OCI-LY7 (cell line): ENCODE measurements at regions not wholly inside any gene's neighbourhood (a gene's known extent, or its start where the extent isn't known, plus 50 kb on each side); places are given as distances from the start of the nearest gene placed in this dataset.

Experiments used
- BruUV-seq: library from RNA; stranded (reverse); fragments of 400-500 nt; replicated peaks from 2 replicates; lab custom pipeline; 2021; lab: Mats Ljungman, UMichigan
- CTCF ChIA-PET: fragments of 300-600 bp; sonication (Branson Sonifier 250); formaldehyde crosslinking; loops from one replicate; lab custom pipeline; 2022; ENCODE audit warnings: antibody characterized with exemption; ENCODE audit not compliant: unreplicated experiment; lab: Charles Lee
- POLR2A ChIA-PET: fragments of 300-600 bp; sonication (Branson Sonifier 250); formaldehyde crosslinking; loops from one replicate; lab custom pipeline; 2022; ENCODE audit warnings: antibody characterized with exemption; lab: Charles Lee
- DNase-seq: peaks from one replicate; pipeline ENCODE4 v3.0.0-alpha.2; 2015; ENCODE audit warnings: low spot score
- H2AFZ ChIP-seq: fragments of 200-600 bp; sonication (generic), shearing (Covaris generic); 2 replicates; pipeline ENCODE4 v1.6.1; 2014; ENCODE audit warnings: mild to moderate bottlenecking, antibody characterized with exemption, low read length, moderate library complexity
- H3K27ac ChIP-seq: fragments of 200-600 bp; sonication (generic); 2 replicates; pipeline ENCODE4 v1.5.1; 2014; ENCODE audit warnings: mixed run types, low read depth, mild to moderate bottlenecking, moderate library complexity, low read length, inconsistent platforms; ENCODE audit not compliant: poor library complexity, severe bottlenecking
- H3K36me3 ChIP-seq: fragments of 200-600 bp; sonication (generic); 2 replicates; pipeline ENCODE4 v1.6.1; 2014; ENCODE audit warnings: mild to moderate bottlenecking, antibody characterized with exemption, low read length, moderate library complexity, mixed read lengths; ENCODE audit not compliant: insufficient read depth
- H3K4me1 ChIP-seq: fragments of 200-600 bp; sonication (generic); 2 replicates; pipeline ENCODE4 v1.5.1; 2014; ENCODE audit warnings: mild to moderate bottlenecking, low read length; ENCODE audit not compliant: insufficient read depth, poor library complexity, severe bottlenecking
- H3K4me2 ChIP-seq: fragments of 200-600 bp; sonication (generic); 2 replicates; pipeline ENCODE4 v1.6.1; 2014; ENCODE audit warnings: mild to moderate bottlenecking, low read length
- H3K4me3 ChIP-seq: fragments of 200-600 bp; sonication (generic); 2 replicates; pipeline ENCODE4 v1.5.1; 2014; ENCODE audit warnings: mild to moderate bottlenecking, low read depth, low read length; ENCODE audit not compliant: poor library complexity, severe bottlenecking
- H3K79me2 ChIP-seq: fragments of 200-600 bp; sonication (generic); 2 replicates; pipeline ENCODE4 v1.6.1; 2016; ENCODE audit warnings: low read depth, mild to moderate bottlenecking, low read length, moderate library complexity, mixed read lengths; ENCODE audit not compliant: insufficient read depth
- H3K9me2 ChIP-seq: fragments of 200-600 bp; sonication (generic); 2 replicates; pipeline ENCODE4 v1.6.1; 2016; ENCODE audit warnings: mild to moderate bottlenecking, low read length, mixed read lengths; ENCODE audit not compliant: insufficient read depth
- H3K9me3 ChIP-seq: fragments of 200-600 bp; sonication (generic); 2 replicates; pipeline ENCODE4 v1.6.1; 2014; ENCODE audit warnings: mild to moderate bottlenecking, mixed run types, low read length, mixed read lengths
- H4K20me1 ChIP-seq: fragments of 200-600 bp; sonication (generic); 2 replicates; pipeline ENCODE4 v1.6.1; 2014; ENCODE audit warnings: mild to moderate bottlenecking, antibody characterized with exemption, low read length, moderate library complexity, mixed read lengths; ENCODE audit not compliant: insufficient read depth
- EZH2phosphoT487 ChIP-seq: fragments of 200-600 bp; sonication (generic); IDR thresholded peaks from 2 replicates; pipeline ENCODE4 v1.6.1; 2018; ENCODE audit warnings: low read depth, borderline replicate concordance, mild to moderate bottlenecking, mixed run types, antibody characterized with exemption, low read length, moderate library complexity, mixed read lengths
- intact Hi-C: fragments of 100-400 bp; cut with micrococcal nuclease; formaldehyde crosslinking; loops from one replicate; pipeline ENCODE4 v1.10.0; 2022; ENCODE audit not compliant: unreplicated experiment
- TF ChIP-seq, protein P1 (sequence below): fragments of 200-600 bp; sonication (generic); conservative IDR thresholded peaks from 2 replicates; pipeline ENCODE4 v1.5.1; 2014; ENCODE audit warnings: mild to moderate bottlenecking, antibody characterized with exemption, low read length, moderate library complexity, mixed read lengths

DNA sequence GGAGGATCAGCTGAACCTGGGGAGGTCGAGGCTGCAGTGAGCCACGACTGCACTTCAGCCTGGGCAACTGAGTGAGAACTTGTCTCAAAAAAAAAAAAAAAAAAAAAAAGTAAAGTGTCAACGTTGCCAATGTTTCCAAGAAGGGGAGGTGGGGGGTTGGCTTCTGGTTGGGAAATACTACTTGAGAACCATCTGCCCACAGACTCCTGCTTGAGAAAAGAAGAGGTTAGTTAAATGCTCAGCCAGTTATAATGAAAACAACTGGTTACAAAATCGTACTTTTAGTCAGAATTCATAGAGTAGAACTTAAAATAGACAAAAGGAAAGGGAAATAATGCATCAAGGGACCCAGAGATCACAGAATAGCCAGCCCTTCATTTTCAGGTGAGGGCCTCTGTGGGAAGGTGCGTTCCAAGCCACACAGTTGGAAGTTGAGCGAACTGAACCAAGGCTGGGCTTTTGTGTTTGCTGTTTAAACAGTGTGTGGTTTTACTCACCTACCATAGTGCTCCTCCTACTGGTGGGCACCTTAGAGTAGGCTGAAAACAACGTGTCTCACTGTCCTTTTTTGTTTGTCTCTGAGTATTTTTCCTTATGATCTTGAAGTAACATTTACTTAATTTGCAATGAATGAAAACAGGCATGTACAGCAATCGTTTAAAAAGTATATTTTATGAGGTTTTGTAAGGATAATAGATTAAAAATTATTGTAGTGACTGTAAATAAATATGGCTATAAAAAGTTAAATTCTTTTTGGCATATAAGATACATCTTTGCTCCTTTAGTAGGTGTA is 200.7 kb downstream of the BCAS1 start:
- no TSS peak for BruUV-seq
- Histone ChIP-seq H4K20me1 (no peaks in the 10 kb centered on the region), H3K27ac (peak overlapping the region; percentile 92), H3K4me3 (peak overlapping the region; percentile 18), H3K36me3 (no peaks in the 10 kb centered on the region), H3K79me2 (peaks cover 4% of the 10 kb centered on the region; the same call in 1 of the 2 replicates), H2AFZ (peak overlapping the region; percentile 72; the same call in 1 of the 2 replicates), H3K4me2 (peak overlapping the region; percentile 77), H3K4me1 (peaks cover 89% of the 10 kb centered on the region), H3K9me3 (no peaks in the 10 kb centered on the region), H3K9me2 (no peaks in the 10 kb centered on the region)
- TF ChIP-seq, protein P1, sequence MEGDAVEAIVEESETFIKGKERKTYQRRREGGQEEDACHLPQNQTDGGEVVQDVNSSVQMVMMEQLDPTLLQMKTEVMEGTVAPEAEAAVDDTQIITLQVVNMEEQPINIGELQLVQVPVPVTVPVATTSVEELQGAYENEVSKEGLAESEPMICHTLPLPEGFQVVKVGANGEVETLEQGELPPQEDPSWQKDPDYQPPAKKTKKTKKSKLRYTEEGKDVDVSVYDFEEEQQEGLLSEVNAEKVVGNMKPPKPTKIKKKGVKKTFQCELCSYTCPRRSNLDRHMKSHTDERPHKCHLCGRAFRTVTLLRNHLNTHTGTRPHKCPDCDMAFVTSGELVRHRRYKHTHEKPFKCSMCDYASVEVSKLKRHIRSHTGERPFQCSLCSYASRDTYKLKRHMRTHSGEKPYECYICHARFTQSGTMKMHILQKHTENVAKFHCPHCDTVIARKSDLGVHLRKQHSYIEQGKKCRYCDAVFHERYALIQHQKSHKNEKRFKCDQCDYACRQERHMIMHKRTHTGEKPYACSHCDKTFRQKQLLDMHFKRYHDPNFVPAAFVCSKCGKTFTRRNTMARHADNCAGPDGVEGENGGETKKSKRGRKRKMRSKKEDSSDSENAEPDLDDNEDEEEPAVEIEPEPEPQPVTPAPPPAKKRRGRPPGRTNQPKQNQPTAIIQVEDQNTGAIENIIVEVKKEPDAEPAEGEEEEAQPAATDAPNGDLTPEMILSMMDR = peak; percentile 98
- no peak for TF ChIP-seq EZH2phosphoT487
- intact Hi-C loops = loop anchor here (1.0 to 5.0 kb wide), 3 partner anchors 63 to 291 kb away; no protein-coding TSS in a partner anchor
- POLR2A ChIA-PET = interaction anchor here (0.6 to 1.3 kb wide), 16 partner anchors 15 to 290 kb away, joined by 3 to 8 read pairs (median 3); no protein-coding TSS in a partner anchor
- DNase-seq = peak; percentile 93
- CTCF ChIA-PET = interaction anchor here (0.7 to 1.3 kb wide), 3 partner anchors 31 to 140 kb away, joined by 3 to 4 read pairs (median 3); no protein-coding TSS in a partner anchor

DNA sequence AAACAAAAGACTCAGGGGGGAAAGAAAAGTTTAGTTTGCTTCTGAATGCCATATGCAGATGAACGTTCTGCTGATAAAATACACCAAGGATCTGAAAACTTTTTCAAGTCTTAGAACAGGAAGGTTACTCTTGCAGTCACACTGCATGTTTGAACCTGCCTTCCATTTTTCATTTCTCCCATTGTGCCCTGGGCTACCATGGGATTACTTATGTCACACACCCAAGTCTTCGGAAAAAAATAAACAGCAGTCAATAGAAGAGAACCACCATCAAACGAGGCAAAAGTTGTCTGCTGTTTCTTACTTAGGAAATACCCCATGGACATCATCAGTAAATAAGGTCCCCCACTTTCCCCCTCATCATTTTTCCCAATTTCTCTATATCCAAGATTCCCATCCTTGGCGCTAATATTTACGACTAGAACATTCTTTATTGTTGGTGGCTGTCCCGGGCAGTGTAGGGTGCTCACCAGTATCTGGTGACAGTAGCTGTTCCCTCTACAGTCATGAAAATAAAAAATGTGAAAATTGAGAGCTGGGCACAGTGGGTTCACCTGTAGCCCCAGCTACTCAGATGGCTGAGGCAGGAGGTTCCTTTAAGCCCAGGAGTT is 202.5 kb downstream of the BCAS1 start:
- H3K9me2 ChIP-seq = no peaks in the 10 kb centered on the region
- CTCF ChIA-PET = no interaction called here
- no peaks in the 10 kb centered on the region for H4K20me1 ChIP-seq
- TF ChIP-seq EZH2phosphoT487 = no peak
- TF ChIP-seq, protein P1 = no peak
- peaks cover 80% of the 10 kb centered on the region for H3K4me1 ChIP-seq
- peak overlapping the region; percentile 62 for H3K4me3 ChIP-seq
- H3K36me3 ChIP-seq = no peaks in the 10 kb centered on the region
- peaks cover 4% of the 10 kb centered on the region; the same call in 1 of the 2 replicates for H3K79me2 ChIP-seq
- peak overlapping the region; percentile 97 for H3K27ac ChIP-seq
- POLR2A ChIA-PET = interaction anchor here (0.8 to 6.6 kb wide), 9 partner anchors 11 to 128 kb away, joined by 3 to 139 read pairs (median 6); no protein-coding TSS in a partner anchor
- H2AFZ ChIP-seq = peak overlapping the region; percentile 86
- no peaks in the 10 kb centered on the region for H3K9me3 ChIP-seq
- peak; percentile 33 for DNase-seq
- intact Hi-C loops = loop anchor here (1.0 to 2.0 kb wide), 2 partner anchors 21 to 38 kb away; no protein-coding TSS in a partner anchor
- no TSS peak for BruUV-seq
- peak overlapping the region; percentile 95 for H3K4me2 ChIP-seq
